ENCODE measurements at regions not wholly inside any gene's neighbourhood (a gene's known extent, or its start where the extent isn't known, plus 50 kb on each side); places are given as distances from the start of the nearest gene placed in this dataset.
"Not testable (repeated sequence)": the region's sequence is repeated elsewhere in the genome, so short reads cannot be mapped to it uniquely, and the experiment has no call there.

GRCh38 chr9:135359764-135360163, 119.8 kb upstream of the PPP1R26 start:
- no peaks in the 10 kb centered on the region for H3K4me1 ChIP-seq
- TF ChIP-seq POLR2AphosphoS5 (IDR thresholded peaks at IDR 0.05) (no peak), EP300 (IDR thresholded peaks at IDR 0.05) (no peak)
- H3K27ac ChIP-seq, result no peak overlapping the region
- peaks cover 56% of the 10 kb centered on the region for H3K27me3 ChIP-seq
- no peak overlapping the region for H3K4me3 ChIP-seq
- no peaks in the 10 kb centered on the region for H3K9me3 ChIP-seq
- ATAC-seq, result no peak
- no peaks in the 10 kb centered on the region for H3K36me3 ChIP-seq
- WGBS, 2 donors (ENCODE audit: low coverage in 1 of 2), result 80 to 88% methylated on average over 1 to 4 of the region's 5 CpGs

- 90% methylated on average over 3 of the region's 7 CpGs; no CpG with 5 or more reads in 1 of the 2 donors for WGBS, 2 donors (ENCODE audit: low coverage in 1 of 2)
- Histone ChIP-seq H3K27ac (no peak overlapping the region), H3K36me3 (no peaks in the 10 kb centered on the region), H3K27me3 (peaks cover 57% of the 10 kb centered on the region), H3K4me1 (no peaks in the 10 kb centered on the region), H3K4me3 (no peak overlapping the region), H3K9me3 (no peaks in the 10 kb centered on the region)
- no peak for ATAC-seq
- no peak for TF ChIP-seq POLR2AphosphoS5 (IDR thresholded peaks at IDR 0.05)
- no peak for TF ChIP-seq CTCF (IDR thresholded peaks at IDR 0.05)
- TF ChIP-seq POLR2A (IDR thresholded peaks at IDR 0.05), result no peak
- no peak for TF ChIP-seq EP300 (IDR thresholded peaks at IDR 0.05)
Observed at GRCh38 chr9:135360617-135361016, 119.0 kb upstream of the PPP1R26 start.

GRCh38 chr9:135361668-135362067, 117.9 kb upstream of the PPP1R26 start:
- not testable (repeated sequence) for H3K9me3 ChIP-seq, H3K27ac ChIP-seq, H3K36me3 ChIP-seq, H3K4me1 ChIP-seq, ATAC-seq, H3K4me3 ChIP-seq
- H3K27me3 ChIP-seq, result peaks cover 56% of the 10 kb centered on the region

- H3K9me3 ChIP-seq, result no peaks in the 10 kb centered on the region
- H3K27ac ChIP-seq, result no peak overlapping the region
- no peak for ATAC-seq
- no peaks in the 10 kb centered on the region for H3K36me3 ChIP-seq
- no peak overlapping the region for H3K4me3 ChIP-seq
- 55% methylated on average over 2 of the region's 7 CpGs; no CpG with 5 or more reads in 1 of the 2 donors for WGBS, 2 donors (ENCODE audit: low coverage in 1 of 2)
- peaks cover 52% of the 10 kb centered on the region for H3K27me3 ChIP-seq
- no peaks in the 10 kb centered on the region for H3K4me1 ChIP-seq
- no peak for TF ChIP-seq EP300 (IDR thresholded peaks at IDR 0.05)
- no peak for TF ChIP-seq CTCF (IDR thresholded peaks at IDR 0.05)
- no peak for TF ChIP-seq POLR2A (IDR thresholded peaks at IDR 0.05)
- TF ChIP-seq POLR2AphosphoS5 (IDR thresholded peaks at IDR 0.05), result no peak
Observed at GRCh38 chr9:135363596-135363995, 116.0 kb upstream of the PPP1R26 start.

GRCh38 chr9:135365013-135365768, 114.4 kb upstream of the PPP1R26 start:
- Histone ChIP-seq H3K4me3 (no peak overlapping the region), H3K27me3 (peaks cover 46% of the 10 kb centered on the region), H3K27ac (no peak overlapping the region), H3K4me1 (no peaks in the 10 kb centered on the region), H3K36me3 (no peaks in the 10 kb centered on the region), H3K9me3 (no peaks in the 10 kb centered on the region)
- no peak for ATAC-seq
- TF ChIP-seq POLR2A (IDR thresholded peaks at IDR 0.05), result no peak
- no peak for TF ChIP-seq EP300 (IDR thresholded peaks at IDR 0.05)
- TF ChIP-seq POLR2AphosphoS5 (IDR thresholded peaks at IDR 0.05), result no peak
- TF ChIP-seq CTCF (IDR thresholded peaks at IDR 0.05), result no peak
- 20 to 63% methylated on average over 1 to 6 of the region's 10 CpGs for WGBS, 2 donors (ENCODE audit: low coverage in 1 of 2)

GRCh38 chr9:135366104-135366503, 113.5 kb upstream of the PPP1R26 start:
- no peak overlapping the region for H3K4me3 ChIP-seq
- WGBS, 2 donors (ENCODE audit: low coverage in 1 of 2), result 63% methylated on average over 2 of the region's 3 CpGs; no CpG with 5 or more reads in 1 of the 2 donors
- no peak for ATAC-seq

More at GRCh38 chr9:135366104-135366503, 113.5 kb upstream of the PPP1R26 start:
- H3K27me3 ChIP-seq, result peaks cover 48% of the 10 kb centered on the region
- no peaks in the 10 kb centered on the region for H3K36me3 ChIP-seq
- no peak overlapping the region for H3K27ac ChIP-seq
- no peak for TF ChIP-seq POLR2AphosphoS5 (IDR thresholded peaks at IDR 0.05)
- TF ChIP-seq CTCF (IDR thresholded peaks at IDR 0.05), result no peak
- TF ChIP-seq POLR2A (IDR thresholded peaks at IDR 0.05), result no peak
- no peak for TF ChIP-seq EP300 (IDR thresholded peaks at IDR 0.05)
- no peaks in the 10 kb centered on the region for H3K4me1 ChIP-seq
- H3K9me3 ChIP-seq, result no peaks in the 10 kb centered on the region
